Ascending aorta (tissue), 2 donors: ENCODE measurements at regions not wholly inside any gene's neighbourhood (a gene's known extent, or its start where the extent isn't known, plus 50 kb on each side); places are given as distances from the start of the nearest gene placed in this dataset.

ENCODE experiments used
- DNase-seq, 2 donors: peaks; one replicate each; pipeline ENCODE4 v3.0.0-alpha.2; 2019; ENCODE audit warnings: low spot score in 2 of 2
- H3K27ac ChIP-seq, 2 donors: fragments of 200-600 bp; sonication (generic); one replicate each; pipeline ENCODE4 v1.5.1; 2016 to 2017; ENCODE audit warnings: mild to moderate bottlenecking in 1 of 2
- H3K27me3 ChIP-seq: fragments of 200-600 bp; sonication (generic); one replicate; pipeline ENCODE4 v1.5.1; 2017
- H3K36me3 ChIP-seq, 2 donors: fragments of 200-600 bp; sonication (generic); one replicate each; pipeline ENCODE4 v1.5.1; 2016
- H3K4me1 ChIP-seq, 2 donors: fragments of 200-600 bp; sonication (generic); one replicate each; pipeline ENCODE4 v1.5.1; 2016 to 2017; ENCODE audit warnings: mild to moderate bottlenecking in 1 of 2
- H3K4me3 ChIP-seq, 2 donors: fragments of 200-600 bp; sonication (generic); one replicate each; pipeline ENCODE4 v1.5.1; 2016 to 2017; ENCODE audit warnings: mild to moderate bottlenecking in 1 of 2
- H3K9me3 ChIP-seq, 2 donors: fragments of 200-600 bp; sonication (generic); one replicate each; pipeline ENCODE4 v1.5.1; 2016
- CTCF ChIP-seq, 3 experiments: fragments of 200-600 bp in 2 of 3; fragments of 450-650 bp in 1 of 3; sonication (generic) in 2 of 3; IDR thresholded peaks; one replicate each; pipeline ENCODE4 v1.5.1; 2016 to 2019; ENCODE audit warnings: antibody characterized with exemption in 3 of 3, mild to moderate bottlenecking in 1 of 3, moderate library complexity in 1 of 3
- intact Hi-C: fragments of 100-400 bp; cut with DNase I; formaldehyde crosslinking; loops from one replicate; pipeline ENCODE4 v1.15.1; 2023

GRCh38 chr2:58651930-58652329 is 410.8 kb upstream of the FANCL start:
- no peak for TF ChIP-seq CTCF (IDR thresholded peaks at IDR 0.05)
- Histone ChIP-seq H3K9me3 (no peaks in the 10 kb centered on the region), H3K27me3 (no peaks in the 10 kb centered on the region), H3K27ac (no peak overlapping the region), H3K36me3 (no peaks in the 10 kb centered on the region), H3K4me1 (no peaks in the 10 kb centered on the region), H3K4me3 (no peak overlapping the region)
- intact Hi-C loops: no loop called here
- no peak for DNase-seq

- TF ChIP-seq CTCF (IDR thresholded peaks at IDR 0.05): no peak
These were observed 409.7 kb upstream of the FANCL start for GRCh38 chr2:58650781-58651180.

DNA sequence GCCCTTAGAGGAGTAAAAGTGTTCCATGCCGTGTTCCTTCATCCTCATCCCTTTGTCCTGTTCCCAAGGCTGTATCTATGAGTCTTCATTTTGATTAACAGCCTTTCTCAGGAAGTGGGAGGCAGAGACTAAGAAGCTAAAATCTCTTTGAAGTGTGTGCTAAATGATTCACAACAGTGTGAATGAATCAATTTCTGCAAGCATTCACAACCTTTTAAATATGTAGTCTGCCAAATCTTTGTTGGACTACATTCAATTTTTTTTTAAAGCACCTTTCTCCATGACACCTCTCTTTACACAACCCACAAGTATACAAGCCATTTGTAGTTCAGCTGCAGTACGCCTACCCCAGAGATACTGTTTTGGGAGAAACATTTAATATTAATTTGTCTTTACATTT is 408.6 kb upstream of the FANCL start:
- no peak for DNase-seq
- H3K27me3 ChIP-seq: no peaks in the 10 kb centered on the region
- intact Hi-C loops: no loop called here

More at GRCh38 chr2:58650781-58651180, 409.7 kb upstream of the FANCL start:
- no peak for DNase-seq
- intact Hi-C loops: no loop called here
- H3K36me3 ChIP-seq: no peaks in the 10 kb centered on the region
- H3K4me1 ChIP-seq: no peaks in the 10 kb centered on the region
- H3K4me3 ChIP-seq: no peak overlapping the region
- no peak overlapping the region for H3K27ac ChIP-seq
- H3K27me3 ChIP-seq: no peaks in the 10 kb centered on the region
- H3K9me3 ChIP-seq: no peaks in the 10 kb centered on the region

GRCh38 chr2:58645017-58645416 is 403.9 kb upstream of the FANCL start:
- TF ChIP-seq CTCF (IDR thresholded peaks at IDR 0.05): no peak
- no peaks in the 10 kb centered on the region for H3K4me1 ChIP-seq
- H3K36me3 ChIP-seq: no peaks in the 10 kb centered on the region
- H3K4me3 ChIP-seq: no peak overlapping the region
- H3K27me3 ChIP-seq: no peaks in the 10 kb centered on the region
- H3K9me3 ChIP-seq: no peaks in the 10 kb centered on the region
- intact Hi-C loops: no loop called here
- no peak overlapping the region for H3K27ac ChIP-seq
- DNase-seq: no peak

More for the DNA sequence above, 408.6 kb upstream of the FANCL start:
- Histone ChIP-seq H3K27ac (no peak overlapping the region), H3K4me3 (no peak overlapping the region), H3K4me1 (no peaks in the 10 kb centered on the region), H3K9me3 (no peaks in the 10 kb centered on the region), H3K36me3 (no peaks in the 10 kb centered on the region)
- TF ChIP-seq CTCF (IDR thresholded peaks at IDR 0.05): no peak

GRCh38 chr2:58644451-58644850 is 403.3 kb upstream of the FANCL start:
- TF ChIP-seq CTCF (IDR thresholded peaks at IDR 0.05): no peak
- intact Hi-C loops: no loop called here

GRCh38 chr2:58641001-58641400 is 399.9 kb upstream of the FANCL start:
- H3K27ac ChIP-seq: no peak overlapping the region
- H3K27me3 ChIP-seq: no peaks in the 10 kb centered on the region
- no peak overlapping the region for H3K4me3 ChIP-seq
- H3K36me3 ChIP-seq: no peaks in the 10 kb centered on the region
- H3K9me3 ChIP-seq: no peaks in the 10 kb centered on the region
- no peaks in the 10 kb centered on the region for H3K4me1 ChIP-seq
- DNase-seq: no peak
- intact Hi-C loops: no loop called here
- TF ChIP-seq CTCF (IDR thresholded peaks at IDR 0.05): no peak

More at GRCh38 chr2:58644451-58644850, 403.3 kb upstream of the FANCL start:
- H3K4me1 ChIP-seq: no peaks in the 10 kb centered on the region
- DNase-seq: no peak
- H3K36me3 ChIP-seq: no peaks in the 10 kb centered on the region
- no peaks in the 10 kb centered on the region for H3K27me3 ChIP-seq
- no peak overlapping the region for H3K27ac ChIP-seq
- no peaks in the 10 kb centered on the region for H3K9me3 ChIP-seq
- no peak overlapping the region for H3K4me3 ChIP-seq
